ENCODE measurements at regions not wholly inside any gene's neighbourhood (a gene's known extent, or its start where the extent isn't known, plus 50 kb on each side); places are given as distances from the start of the nearest gene placed in this dataset.

DNA sequence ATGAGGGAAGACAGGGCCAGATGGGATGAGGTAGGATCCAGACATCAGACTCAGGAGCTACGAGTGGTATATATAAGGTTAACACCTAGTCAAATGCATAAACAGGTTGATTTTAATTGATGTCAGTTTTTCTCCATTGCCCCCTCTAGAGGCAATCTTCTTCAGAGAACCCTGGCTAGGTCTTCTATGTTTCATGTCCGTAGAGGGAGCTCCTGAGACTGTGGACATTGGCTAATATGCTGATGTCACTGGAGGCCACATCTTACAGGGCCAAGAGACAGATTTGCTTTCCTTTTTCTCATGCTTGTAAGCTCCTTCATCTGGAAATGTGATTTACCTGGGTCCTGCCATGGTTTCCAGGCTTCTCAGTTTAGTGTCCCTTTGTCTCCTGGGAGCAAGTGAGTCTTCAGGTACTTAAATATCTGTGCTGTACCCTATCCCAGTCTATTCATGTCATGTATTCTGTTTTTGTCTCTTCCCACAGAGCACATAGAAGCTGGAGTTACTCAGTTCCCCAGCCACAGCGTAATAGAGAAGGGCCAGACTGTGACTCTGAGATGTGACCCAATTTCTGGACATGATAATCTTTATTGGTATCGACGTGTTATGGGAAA is 161.6 kb upstream of the PRSS1 start:
- Histone ChIP-seq H3K36me3 (no peaks in the 10 kb centered on the region), H3K9me3 (replicated peaks) (no peaks in the 10 kb centered on the region), H3K27ac (replicated peaks) (no peak overlapping the region), H3K27me3 (ENCODE audit: low read depth) (peaks cover 18% of the 10 kb centered on the region), H3K4me1 (no peaks in the 10 kb centered on the region), H3K4me3 (no peak overlapping the region)
- DNase-seq: no peak
- TF ChIP-seq CTCF (IDR thresholded peaks at IDR 0.05; ENCODE audit: borderline replicate concordance): peak; percentile 29
- intact Hi-C loops (cut with micrococcal nuclease): no loop called here

GRCh38 chr7:142586611-142587010 is 162.7 kb upstream of the PRSS1 start:
- no peak overlapping the region for H3K27ac ChIP-seq (replicated peaks)
- H3K27me3 ChIP-seq (ENCODE audit: low read depth): peaks cover 15% of the 10 kb centered on the region
- no peak overlapping the region for H3K4me3 ChIP-seq
- H3K36me3 ChIP-seq: no peaks in the 10 kb centered on the region
- no peaks in the 10 kb centered on the region for H3K4me1 ChIP-seq
- intact Hi-C loops (cut with micrococcal nuclease): no loop called here
- DNase-seq: no peak
- no peaks in the 10 kb centered on the region for H3K9me3 ChIP-seq (replicated peaks)
- no peak for TF ChIP-seq CTCF (IDR thresholded peaks at IDR 0.05; ENCODE audit: borderline replicate concordance)

- intact Hi-C loops (cut with micrococcal nuclease): no loop called here
- peaks cover 8% of the 10 kb centered on the region for H3K27me3 ChIP-seq (ENCODE audit: low read depth)
- H3K9me3 ChIP-seq (replicated peaks): no peaks in the 10 kb centered on the region
- no peaks in the 10 kb centered on the region for H3K36me3 ChIP-seq
- no peak for TF ChIP-seq CTCF (IDR thresholded peaks at IDR 0.05; ENCODE audit: borderline replicate concordance)
- no peak overlapping the region for H3K27ac ChIP-seq (replicated peaks)
- no peaks in the 10 kb centered on the region for H3K4me1 ChIP-seq
- no peak overlapping the region for H3K4me3 ChIP-seq
- no peak for DNase-seq
Observed at GRCh38 chr7:142585425-142585824, 163.8 kb upstream of the PRSS1 start.

DNA sequence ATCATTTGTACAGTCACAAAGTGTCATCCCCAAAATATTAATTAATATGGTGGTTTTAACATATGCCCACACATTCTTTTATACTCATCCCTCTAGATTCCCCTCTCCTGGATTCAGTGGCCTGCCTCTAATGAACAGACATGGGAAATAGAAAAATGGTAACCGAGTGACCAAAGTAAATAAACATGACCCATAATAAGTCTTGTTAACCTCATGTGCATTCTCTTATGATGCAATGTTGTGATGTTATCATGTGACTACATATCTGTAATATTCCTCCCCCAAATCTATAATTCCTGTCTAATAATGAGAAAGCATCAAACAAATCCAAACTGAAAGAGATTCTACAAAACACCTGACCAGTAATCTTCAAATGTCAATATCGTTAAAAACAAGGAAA is 164.5 kb upstream of the PRSS1 start:
- Histone ChIP-seq H3K27me3 (ENCODE audit: low read depth) (peaks cover 8% of the 10 kb centered on the region), H3K27ac (replicated peaks) (no peak overlapping the region), H3K4me1 (no peaks in the 10 kb centered on the region), H3K36me3 (no peaks in the 10 kb centered on the region), H3K9me3 (replicated peaks) (no peaks in the 10 kb centered on the region), H3K4me3 (no peak overlapping the region)
- TF ChIP-seq CTCF (IDR thresholded peaks at IDR 0.05; ENCODE audit: borderline replicate concordance): no peak
- intact Hi-C loops (cut with micrococcal nuclease): no loop called here
- no peak for DNase-seq

DNA sequence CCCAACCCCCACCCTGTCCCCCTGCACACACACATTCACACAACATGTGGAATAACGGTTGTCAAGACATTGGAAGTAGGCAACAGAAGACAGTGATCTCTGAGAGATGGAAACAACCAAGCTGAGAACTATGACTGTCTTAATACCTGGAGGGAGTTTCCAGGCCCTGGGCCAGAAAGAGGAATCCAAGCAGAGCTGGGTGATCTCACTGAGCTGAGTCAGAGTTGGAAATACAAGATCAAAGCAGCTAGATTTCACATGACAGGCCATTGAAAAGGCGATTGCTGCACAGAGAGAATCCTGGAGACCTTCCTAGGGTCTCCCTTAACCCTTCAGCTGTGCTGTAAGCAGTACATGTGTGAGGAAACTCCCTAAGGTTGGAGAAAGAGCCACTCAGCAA is 165.8 kb upstream of the PRSS1 start:
- Histone ChIP-seq H3K27me3 (ENCODE audit: low read depth) (no peaks in the 10 kb centered on the region), H3K36me3 (no peaks in the 10 kb centered on the region), H3K4me1 (no peaks in the 10 kb centered on the region), H3K4me3 (no peak overlapping the region), H3K27ac (replicated peaks) (no peak overlapping the region), H3K9me3 (replicated peaks) (no peaks in the 10 kb centered on the region)
- DNase-seq: no peak
- intact Hi-C loops (cut with micrococcal nuclease): no loop called here
- TF ChIP-seq CTCF (IDR thresholded peaks at IDR 0.05; ENCODE audit: borderline replicate concordance): no peak

Data from left ventricle myocardium inferior (tissue), 1 donor.